Midbrain (tissue), 1 donor: ENCODE measurements at regions not wholly inside any gene's neighbourhood (a gene's known extent, or its start where the extent isn't known, plus 50 kb on each side); places are given as distances from the start of the nearest gene placed in this dataset.

Source experiments
- DNase-seq: peaks from one replicate; lab custom pipeline; 2025; lab: John Stamatoyannopoulos, UW

DNA sequence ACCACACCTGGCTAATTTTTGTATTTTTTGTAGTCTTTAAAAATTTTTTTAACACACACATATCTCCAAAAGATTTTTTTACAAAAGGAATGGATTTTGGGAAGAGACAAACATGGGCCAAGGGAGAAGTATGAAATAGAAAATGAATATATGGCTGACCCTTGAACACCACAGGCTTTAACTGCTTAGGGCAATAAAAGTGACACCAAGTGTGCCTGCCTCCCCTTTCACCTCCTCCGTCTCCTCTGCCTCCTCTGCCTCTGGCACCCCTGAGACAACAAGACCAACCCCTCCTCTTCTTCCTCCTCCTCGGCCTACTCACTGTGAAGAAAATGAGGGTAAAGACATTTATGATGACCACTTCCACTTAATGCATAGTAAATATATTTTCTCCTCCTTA lies 483.9 kb downstream of the KDM4C start:
- DNase-seq: no peak

DNA sequence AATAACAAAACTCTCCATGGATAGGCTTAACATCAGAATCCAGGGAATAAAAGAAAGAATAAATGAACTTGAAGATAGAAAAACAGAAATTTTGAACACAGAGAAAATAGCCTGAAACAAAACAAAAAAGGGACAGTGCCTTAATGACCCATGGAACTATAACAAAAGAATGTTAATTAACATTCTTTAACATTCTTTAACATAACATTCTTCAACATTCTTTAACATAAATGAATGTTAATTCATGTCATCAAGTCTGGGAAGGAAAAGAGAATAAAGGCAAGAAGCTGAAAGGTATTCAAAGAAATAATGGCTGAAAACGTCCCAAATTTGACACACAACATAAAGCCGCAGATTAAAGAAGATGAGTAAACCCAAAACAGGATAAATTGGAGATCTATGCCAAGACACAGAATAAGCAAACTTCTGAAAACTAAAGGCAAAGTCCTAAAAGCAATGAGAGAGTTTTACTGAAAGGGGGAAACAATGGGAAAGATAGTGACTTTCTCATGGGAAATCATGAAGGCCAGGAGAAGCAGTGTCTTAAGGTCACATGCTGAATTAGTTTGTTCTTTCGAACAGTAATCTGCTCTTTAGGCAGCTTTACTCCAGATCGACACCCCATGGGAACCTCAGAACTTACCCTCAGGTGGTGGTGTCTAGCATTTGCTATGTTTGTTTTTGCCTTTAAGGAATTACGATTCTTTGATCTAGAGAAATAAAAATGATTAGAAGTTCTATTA lies 483.0 kb downstream of the KDM4C start:
- no peak for DNase-seq

DNA sequence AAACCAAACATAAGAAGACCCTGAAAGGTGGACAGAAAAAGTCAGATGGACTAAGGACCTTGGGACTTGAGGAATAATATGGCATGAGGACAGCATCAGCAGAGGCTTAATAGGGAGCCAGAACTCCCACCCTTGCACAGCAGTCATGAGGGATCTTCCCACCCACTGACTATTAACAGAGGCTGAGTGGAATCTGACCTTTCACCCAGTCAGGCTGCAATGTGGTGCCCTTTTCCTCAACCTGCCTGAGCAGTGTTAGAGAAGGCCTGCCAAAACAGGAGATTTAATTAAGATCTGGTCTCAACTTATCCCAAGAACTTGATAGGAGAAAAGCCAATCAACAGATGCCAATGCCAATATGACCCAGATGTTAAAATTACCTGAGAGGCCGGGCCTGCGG lies 481.9 kb downstream of the KDM4C start:
- DNase-seq: no peak

DNA sequence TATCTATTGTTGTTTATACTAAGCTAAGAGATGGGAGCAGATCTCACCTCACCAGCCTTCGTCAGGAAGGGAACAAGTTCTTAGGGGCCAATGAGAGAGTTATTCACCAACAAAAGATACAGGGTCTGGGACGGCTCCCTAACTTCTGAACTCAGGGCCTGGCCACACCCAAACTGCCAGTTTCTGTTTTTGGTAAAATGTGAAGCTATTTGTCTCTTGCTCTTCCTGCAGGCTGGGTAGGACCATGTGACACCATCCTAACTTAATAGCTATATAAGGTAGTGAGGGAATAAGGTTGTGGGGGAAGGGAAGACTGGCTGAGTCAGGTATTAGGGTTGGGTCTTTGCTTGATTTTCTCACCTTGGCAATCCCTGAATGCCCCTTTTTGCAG lies 480.5 kb downstream of the KDM4C start:
- no peak for DNase-seq

GRCh38 chr9:7237473-7238246 lies 479.9 kb downstream of the KDM4C start:
- DNase-seq: no peak

GRCh38 chr9:7236186-7236585 lies 478.4 kb downstream of the KDM4C start:
- DNase-seq: no peak

- DNase-seq: no peak
Observed at GRCh38 chr9:7234144-7234543, 476.4 kb downstream of the KDM4C start.

DNA sequence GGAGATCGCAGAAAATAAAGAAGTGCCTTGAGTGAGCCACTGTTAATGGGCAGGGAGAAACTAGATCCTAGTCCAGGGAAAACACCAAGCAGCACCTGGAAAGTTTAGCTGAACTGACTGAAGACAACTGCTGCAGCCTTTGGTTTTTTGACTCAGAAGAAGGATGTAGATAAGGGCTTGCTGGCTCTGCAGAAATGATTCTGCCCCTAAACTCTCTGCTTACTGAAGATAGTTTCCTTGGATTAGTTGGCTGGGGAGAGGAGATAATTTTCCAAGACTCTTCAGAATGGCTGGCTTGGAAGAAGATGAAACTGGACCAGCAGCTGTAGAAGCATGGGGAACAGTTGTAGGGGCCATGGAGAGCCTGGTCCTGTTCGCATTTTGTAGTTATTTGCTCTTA lies 471.8 kb downstream of the KDM4C start:
- DNase-seq: no peak

DNA sequence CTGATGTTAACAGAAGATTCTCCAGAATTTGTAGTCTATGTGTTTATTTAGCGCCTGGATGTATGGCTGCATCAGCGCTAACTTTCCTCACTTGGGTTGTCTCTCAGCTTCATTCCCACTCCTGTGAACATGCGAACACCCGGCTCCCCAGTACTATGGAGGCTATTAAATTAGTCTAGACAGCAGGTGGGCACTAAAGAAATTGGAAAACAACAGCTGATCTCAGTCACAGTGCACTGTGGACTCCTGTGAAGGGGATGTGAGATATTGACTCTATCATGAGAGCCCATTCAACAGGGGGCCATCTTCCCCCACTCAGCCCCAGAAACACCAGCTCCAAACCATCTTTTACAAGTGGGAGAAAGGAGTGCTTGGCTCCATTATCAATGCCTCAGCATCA lies 471.0 kb downstream of the KDM4C start:
- no peak for DNase-seq

GRCh38 chr9:7227951-7228350 lies 470.2 kb downstream of the KDM4C start:
- no peak for DNase-seq

DNA sequence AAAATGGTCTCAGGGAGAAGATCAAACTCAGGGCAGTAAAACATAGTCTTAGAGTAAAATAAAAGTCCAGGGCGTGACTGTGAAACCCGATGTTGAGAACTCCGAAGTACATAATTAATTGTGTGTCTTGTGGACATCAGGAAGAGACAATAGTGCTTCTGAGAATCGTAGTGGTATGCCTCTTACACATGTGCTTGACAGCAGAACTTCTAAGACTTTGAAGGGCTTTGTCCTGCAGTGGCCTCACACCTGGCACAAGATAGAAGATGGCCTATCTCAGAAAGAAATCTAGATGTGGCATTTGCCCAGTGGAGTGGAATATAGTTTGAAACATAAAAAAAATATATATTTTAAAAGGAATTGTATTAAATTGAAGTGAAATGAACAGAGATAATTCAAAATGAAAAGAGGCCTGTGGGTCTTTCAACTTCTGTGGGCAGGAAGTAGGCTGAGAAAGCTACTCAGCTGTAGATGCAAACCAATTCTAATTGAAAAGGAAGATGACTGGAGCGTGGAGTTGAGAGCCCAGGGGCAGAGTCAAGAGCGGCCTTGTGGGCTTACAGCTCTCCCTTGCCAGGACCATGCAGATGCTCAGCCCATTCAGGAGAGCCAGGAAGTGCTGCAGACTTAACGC lies 468.4 kb downstream of the KDM4C start:
- DNase-seq: no peak
